Lower leg skin (tissue), 4 donors: ENCODE measurements at regions not wholly inside any gene's neighbourhood (a gene's known extent, or its start where the extent isn't known, plus 50 kb on each side); places are given as distances from the start of the nearest gene placed in this dataset.

Experiments used
- DNase-seq, 2 donors: peaks; one replicate each; pipeline ENCODE4 v3.0.0-alpha.2; 2019; ENCODE audit warnings: low spot score in 2 of 2
- H3K4me3 ChIP-seq: fragments of 200-600 bp; sonication (generic); 2 replicates; pipeline ENCODE4 v1.5.1; 2017; ENCODE audit warnings: mild to moderate bottlenecking, low read depth; ENCODE audit not compliant: poor library complexity, severe bottlenecking
- CTCF ChIP-seq, 3 donors: fragments of 450-650 bp; IDR thresholded peaks; one replicate each; pipeline ENCODE4 v1.5.1; 2016; ENCODE audit warnings: antibody characterized with exemption in 3 of 3, mild to moderate bottlenecking in 3 of 3, moderate library complexity in 2 of 3
- POLR2A ChIP-seq, 2 donors: fragments of 450-650 bp; IDR thresholded peaks; one replicate each; pipeline ENCODE4 v1.6.1; 2016 to 2017; ENCODE audit warnings: antibody characterized with exemption in 2 of 2, mild to moderate bottlenecking in 1 of 2, moderate library complexity in 1 of 2
- WGBS, 2 donors: methylation state at CpG; one replicate each; pipeline ENCODE4 v1.1.5; 2018; 5-methylcytosine and 5-hydroxymethylcytosine counted together
- intact Hi-C: fragments of 100-400 bp; cut with DNase I; formaldehyde crosslinking; loops from one replicate; pipeline ENCODE4 v1.15.0; 2023; ENCODE audit warnings: low total_unique reads

DNA sequence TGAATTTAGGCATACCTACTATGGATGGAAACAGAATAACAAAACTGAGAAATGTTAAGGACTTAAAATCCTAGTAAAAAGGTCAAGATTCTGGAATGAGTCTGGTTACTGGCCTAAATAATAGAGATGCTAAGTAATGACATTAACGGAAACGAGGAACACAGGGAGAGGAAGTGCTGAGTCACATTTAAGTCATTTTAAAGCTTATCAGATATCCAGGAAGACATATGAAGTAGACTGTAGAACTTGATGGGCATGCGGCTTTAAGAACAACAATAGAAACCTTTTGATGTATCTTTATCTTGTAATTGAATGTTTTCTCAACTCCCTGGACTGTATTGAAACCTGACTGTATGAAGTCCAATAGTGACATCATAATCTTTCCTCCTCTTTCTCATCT, 1251.4 kb upstream of the CDH6 start:
- intact Hi-C loops: no loop called here
- DNase-seq: no peak
- TF ChIP-seq CTCF (IDR thresholded peaks at IDR 0.05) (no peak), POLR2A (IDR thresholded peaks at IDR 0.05) (no peak)
- 66 to 71% methylated on average over 3 of the region's 3 CpGs for WGBS, 2 donors
- H3K4me3 ChIP-seq: no peak overlapping the region

- 55 to 56% methylated on average over 1 of the region's 1 CpG for WGBS, 2 donors
- intact Hi-C loops: no loop called here
- H3K4me3 ChIP-seq: no peak overlapping the region
- TF ChIP-seq CTCF (IDR thresholded peaks at IDR 0.05): no peak
- TF ChIP-seq POLR2A (IDR thresholded peaks at IDR 0.05): no peak
- DNase-seq: no peak
These were observed 1253.5 kb upstream of the CDH6 start for GRCh38 chr5:29939988-29940387.

DNA sequence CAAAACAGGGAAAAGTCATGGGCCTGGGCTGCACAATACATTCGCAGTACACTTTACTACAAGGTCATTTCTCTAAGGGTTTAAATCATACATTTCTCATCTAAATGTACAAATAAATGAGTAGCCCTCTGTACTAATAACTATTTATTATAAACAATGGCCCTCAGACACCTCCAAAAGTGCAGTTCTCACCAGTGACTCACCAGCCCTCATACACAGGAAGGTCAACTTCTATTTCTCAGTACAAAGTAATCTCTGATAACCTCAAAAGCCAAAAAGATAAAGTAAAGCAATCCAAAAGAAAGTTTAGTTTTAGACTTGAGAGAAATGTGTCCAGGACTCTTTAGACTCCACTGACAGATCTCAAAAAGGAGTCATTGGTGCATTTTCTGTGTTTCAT, 1258.1 kb upstream of the CDH6 start:
- no peak for DNase-seq
- intact Hi-C loops: no loop called here
- no peak overlapping the region for H3K4me3 ChIP-seq
- 94 to 98% methylated on average over 1 of the region's 1 CpG for WGBS, 2 donors
- TF ChIP-seq POLR2A (IDR thresholded peaks at IDR 0.05) (no peak), CTCF (IDR thresholded peaks at IDR 0.05) (no peak)

DNA sequence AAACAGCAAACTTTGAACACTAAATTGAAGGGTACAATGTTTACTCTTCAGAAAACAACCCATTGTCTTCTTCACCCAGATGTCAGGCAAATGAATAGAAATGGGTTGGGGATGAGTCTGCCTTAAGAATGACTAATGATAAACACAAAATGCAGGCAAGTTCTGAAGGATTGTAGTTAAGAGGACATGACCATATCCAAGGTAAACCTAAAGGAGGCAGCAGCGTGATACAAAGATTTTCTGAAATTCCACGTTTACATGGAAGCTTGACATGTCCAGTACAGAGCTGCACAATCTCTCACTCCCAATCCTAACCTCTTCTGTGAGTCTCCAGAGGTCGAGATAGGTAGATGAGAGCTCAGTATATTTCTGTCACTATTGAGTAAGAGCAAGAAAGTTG, 1263.2 kb upstream of the CDH6 start:
- WGBS, 2 donors: 64 to 72% methylated on average over 3 of the region's 3 CpGs
- no peak overlapping the region for H3K4me3 ChIP-seq
- no peak for DNase-seq
- intact Hi-C loops: no loop called here
- no peak for TF ChIP-seq POLR2A (IDR thresholded peaks at IDR 0.05)
- no peak for TF ChIP-seq CTCF (IDR thresholded peaks at IDR 0.05)

DNA sequence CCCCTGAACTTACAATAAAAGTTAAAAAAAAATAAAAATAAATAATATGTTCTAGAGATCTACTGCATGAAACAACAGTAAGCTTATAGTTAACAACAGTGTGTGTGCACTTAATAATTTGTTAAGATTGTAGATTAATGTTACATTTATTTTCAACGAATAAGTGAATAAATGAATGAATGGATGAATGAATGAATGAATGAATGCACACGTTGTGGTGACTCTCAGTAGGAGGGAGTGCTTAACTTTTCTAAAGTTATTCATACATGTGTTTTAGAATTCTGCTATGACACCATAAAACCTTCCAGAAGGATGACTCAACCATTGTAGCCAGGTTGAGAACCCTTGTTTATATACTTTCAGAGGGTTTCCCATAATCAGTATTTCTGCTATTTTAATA, 1269.4 kb upstream of the CDH6 start:
- TF ChIP-seq POLR2A (IDR thresholded peaks at IDR 0.05): no peak
- TF ChIP-seq CTCF (IDR thresholded peaks at IDR 0.05): no peak

GRCh38 chr5:29905626-29906353, 1287.7 kb upstream of the CDH6 start:
- no peak for DNase-seq
- TF ChIP-seq CTCF (IDR thresholded peaks at IDR 0.05): no peak
- TF ChIP-seq POLR2A (IDR thresholded peaks at IDR 0.05): no peak
- intact Hi-C loops: no loop called here
- 89 to 90% methylated on average over 15 of the region's 15 CpGs for WGBS, 2 donors
- no peak overlapping the region for H3K4me3 ChIP-seq

More for the DNA sequence above, 1269.4 kb upstream of the CDH6 start:
- intact Hi-C loops: no loop called here
- H3K4me3 ChIP-seq: no peak overlapping the region
- 66 to 70% methylated on average over 2 of the region's 2 CpGs for WGBS, 2 donors
- DNase-seq: no peak
